ENCODE measurements at regions not wholly inside any gene's neighbourhood (a gene's known extent, or its start where the extent isn't known, plus 50 kb on each side); places are given as distances from the start of the nearest gene placed in this dataset.

DNA sequence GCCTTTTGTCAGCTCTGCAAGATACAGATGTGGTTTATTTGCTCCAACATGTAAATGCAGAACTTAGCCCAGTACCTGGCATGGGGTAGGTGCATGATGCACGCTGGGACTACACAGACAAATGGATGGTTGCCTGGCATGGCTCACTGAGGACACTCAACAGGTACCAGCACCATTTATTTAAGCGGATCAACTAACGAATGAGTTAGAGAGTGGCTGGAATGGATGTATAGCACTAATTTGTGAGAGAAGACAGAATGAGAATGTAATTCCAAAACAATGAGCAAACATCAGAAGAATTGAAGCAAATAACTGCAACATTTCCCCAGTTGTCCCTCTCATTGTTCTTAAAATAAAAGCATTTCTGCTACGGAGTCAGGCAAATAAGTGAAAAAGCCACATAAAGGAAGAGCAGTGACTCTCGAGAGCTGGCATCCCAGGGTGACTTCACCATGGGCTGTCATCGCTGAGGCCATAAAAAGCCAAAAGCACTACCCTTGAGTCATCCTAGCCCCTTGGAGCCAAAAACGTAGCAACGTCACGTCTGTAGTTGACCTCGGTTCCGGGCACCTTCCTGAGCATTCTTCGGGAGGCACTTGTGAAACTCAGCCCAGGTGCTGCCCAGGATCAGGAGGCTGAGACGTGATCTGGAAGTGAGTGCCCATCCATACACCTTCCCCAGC lies 290.3 kb downstream of the NSG2 start:
- DNase-seq (ENCODE audit: low read depth): no peak

DNA sequence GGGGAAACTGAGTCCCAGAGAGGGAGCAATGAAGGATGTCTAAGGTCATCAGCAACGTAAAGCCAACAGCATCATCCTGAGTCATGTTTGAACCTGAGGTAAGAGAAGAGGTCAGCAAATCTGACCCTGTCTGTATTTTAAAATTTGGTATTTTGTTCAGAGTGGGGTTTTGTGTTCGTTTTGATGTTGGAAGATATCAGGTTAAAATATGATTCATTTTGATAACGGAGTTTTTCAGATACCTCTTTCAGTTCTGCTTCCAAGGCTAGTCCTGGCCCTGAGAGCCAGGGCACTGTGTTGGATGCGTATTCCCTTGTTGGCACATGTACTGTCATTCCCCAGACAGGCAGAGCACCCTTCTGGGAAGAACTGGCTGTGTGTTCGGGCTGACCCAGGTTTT lies 291.0 kb downstream of the NSG2 start:
- no peak for DNase-seq (ENCODE audit: low read depth)

DNA sequence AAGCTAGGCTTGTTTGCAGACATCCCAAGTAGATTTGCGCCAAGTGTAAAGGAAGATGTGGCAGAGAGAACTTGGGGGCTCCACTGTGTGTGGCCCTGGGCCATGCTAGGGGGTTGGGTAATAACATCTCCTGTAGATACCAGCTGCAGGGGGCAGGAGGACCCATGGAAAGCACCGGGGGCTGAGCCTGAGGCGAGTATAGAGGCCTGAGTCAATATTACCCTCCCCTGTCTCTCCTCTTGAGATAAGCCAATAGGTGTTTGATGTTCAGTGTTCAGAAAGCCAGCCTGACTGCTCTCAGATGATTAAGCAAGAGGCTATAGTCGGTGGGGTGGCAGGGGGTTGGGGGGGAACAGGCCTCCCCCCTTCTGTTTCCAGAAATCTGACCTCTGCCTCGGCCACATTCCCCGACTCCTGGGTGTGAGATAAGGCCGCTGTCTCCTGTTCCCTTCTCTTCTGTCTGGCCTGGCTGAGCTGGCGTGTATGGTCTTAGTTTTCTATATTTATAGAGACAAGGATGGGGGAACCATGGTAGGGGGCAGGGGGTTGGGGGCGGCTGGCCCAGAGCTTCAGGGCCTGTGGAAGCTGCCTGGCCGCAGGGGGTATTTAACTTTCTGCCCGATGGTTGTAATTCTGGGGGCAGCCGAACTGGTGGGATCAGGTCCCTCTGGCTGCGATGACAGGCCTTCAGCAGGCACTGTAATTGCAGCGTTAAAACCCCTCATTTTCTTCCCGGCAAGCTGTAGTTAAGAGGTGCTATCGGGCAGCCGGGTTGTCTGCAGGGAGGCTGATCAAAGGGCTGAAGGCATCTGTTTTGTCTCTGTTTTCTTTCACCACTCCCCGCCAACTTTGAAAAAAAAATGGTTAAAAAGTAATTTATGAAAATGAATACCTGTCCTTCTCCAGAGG lies 292.0 kb downstream of the NSG2 start:
- DNase-seq (ENCODE audit: low read depth): no peak

DNA sequence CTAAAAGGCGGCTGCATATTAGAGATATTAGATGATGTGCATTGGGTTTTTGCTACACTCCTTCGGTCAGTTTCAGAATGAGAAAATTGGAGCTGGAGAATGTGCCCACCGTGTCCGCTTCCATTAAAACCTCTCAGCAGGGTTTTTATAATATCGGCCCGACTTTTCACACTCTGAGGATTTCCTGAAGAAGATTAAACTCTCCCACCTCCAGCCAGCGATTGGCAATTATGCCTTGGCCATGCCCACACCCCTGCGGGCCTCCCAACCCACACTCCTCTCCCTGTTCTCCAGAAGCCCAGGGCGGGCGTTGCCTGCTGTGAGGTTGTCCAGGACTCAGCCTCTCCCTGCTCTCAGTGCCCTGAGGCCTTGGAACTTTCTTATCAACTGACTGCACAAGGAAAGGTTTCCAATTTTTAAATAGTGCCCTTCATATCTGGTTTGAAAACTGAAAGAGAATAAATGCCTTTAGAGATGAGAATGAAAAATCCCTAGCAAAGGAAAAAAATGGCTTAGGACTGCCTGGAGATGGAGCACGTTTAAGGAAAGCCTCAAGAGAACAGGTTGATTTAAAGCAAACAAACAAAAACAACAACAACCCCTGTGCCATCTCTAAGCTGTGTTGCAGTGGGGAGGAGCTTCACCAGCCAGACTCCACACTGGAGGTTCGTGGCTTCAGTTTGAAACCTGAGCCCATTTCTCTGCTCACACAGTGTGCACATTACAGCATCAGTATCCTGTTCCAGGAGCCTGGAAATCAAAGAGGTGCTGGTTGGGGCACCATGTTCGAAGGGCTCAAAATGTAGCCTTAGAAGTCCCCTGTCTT lies 292.9 kb downstream of the NSG2 start:
- DNase-seq (ENCODE audit: low read depth): no peak

DNA sequence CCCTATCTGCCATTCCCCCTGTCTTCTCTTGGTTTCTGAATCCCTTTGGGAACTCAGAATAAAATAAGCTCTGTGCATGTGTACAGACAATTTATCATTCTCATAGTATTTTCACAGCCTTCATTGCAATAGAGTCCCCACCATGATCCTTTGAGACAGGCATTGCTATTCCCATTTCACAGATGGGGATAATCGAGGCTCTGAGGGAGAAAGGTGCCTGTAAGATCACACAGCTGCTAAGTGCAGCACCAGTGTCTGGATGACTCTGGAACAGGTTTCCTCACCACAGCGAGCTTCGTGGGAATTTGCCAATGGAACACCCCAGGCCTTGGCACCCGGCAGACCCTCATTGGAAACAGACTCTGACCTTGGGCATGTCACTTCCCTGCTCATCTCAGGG lies 293.6 kb downstream of the NSG2 start:
- DNase-seq (ENCODE audit: low read depth): no peak

DNA sequence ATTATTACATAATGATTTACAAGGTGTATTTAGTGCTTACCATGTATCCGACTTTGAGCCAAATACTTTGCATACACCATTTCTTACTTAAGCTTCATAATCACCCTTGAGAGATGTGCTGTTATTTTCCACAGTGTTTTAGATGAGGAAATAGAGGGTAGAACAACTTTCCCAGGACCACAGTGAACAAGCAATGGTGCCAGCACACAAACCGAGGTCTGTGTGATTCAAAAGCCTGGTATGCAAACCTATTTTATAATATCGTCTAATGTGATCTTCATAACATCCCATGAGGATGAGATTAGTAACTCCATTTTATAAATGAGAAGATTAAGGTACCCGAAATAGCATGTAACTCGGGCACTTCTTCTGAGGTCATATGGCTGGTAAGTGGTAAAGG lies 294.7 kb downstream of the NSG2 start:
- no peak for DNase-seq (ENCODE audit: low read depth)

DNA sequence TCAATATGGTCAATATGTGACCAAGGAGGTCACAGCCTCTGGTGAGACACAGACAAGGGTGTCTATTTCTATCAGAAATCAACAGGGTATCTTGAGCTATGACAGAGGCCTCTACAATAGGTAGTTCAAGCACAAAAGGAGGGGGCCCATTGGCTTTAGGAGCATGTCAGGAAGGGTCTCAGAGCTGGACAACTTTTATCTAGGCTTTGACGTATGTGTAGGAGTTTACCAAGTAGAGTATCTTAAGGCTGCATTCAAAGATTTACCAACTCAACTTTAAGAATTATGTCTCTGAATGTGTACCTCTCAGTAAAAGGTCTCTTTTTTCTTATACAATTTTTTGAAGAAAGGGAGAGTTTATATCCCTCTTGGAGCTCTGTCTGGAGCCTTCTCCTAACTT lies 297.2 kb downstream of the NSG2 start:
- no peak for DNase-seq (ENCODE audit: low read depth)

DNA sequence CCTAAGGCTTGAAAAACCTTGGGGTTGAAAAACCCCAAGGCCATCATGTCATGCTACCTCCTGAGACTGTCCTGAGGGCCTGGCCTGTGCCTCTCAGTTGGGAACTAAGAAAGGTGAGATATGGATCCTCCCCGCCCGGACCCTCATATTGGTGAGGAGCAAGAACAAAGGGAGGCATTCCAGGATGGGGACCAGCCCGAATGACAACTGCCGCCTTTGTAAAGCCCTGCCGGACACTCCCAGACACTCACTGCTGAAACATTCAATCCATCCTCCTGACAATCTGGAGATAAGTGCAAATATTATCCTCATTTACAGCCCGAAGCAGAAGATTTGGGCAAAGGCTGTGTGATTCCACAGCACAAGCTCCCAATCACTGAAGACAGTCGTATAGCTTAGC lies 298.3 kb downstream of the NSG2 start:
- DNase-seq (ENCODE audit: low read depth): no peak

DNA sequence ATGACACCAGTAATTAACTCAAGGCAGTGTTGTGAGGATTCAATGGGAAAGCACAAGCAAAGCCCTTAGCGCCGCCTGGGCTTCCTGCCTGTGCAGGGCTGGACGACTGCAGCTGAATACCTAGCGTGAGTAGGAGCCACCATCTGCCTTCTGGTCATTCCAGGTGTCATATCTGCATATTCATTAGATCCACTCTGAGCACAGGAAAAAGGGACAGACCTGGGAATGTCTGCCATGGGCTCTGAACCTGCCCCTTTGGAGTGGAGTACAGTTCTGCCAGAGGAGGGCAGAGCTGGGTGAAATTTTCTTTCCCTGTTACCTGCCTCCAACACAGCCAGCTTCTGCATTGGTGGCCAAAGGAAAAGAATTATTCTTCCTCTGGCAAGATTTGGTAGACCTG lies 298.8 kb downstream of the NSG2 start:
- DNase-seq (ENCODE audit: low read depth): no peak

DNA sequence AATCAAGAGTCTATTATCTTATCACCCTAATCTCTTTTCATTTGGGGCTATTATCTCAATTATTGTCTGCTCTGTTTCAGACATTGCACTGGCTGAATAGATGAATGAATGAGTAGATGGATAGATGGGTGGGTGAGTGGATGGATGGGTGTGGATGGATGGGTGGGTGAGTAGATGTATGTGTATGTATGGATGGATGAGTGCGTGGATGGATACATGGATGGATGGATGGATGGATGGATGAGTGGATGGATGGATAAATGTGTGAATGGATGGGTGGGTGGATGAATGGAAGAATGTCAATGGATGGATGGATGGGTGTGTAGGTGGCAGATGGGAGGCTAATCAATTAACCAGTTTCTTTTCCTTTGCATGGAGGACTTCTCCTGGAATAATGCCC lies 301.7 kb downstream of the NSG2 start:
- DNase-seq (ENCODE audit: low read depth): no peak

DNA sequence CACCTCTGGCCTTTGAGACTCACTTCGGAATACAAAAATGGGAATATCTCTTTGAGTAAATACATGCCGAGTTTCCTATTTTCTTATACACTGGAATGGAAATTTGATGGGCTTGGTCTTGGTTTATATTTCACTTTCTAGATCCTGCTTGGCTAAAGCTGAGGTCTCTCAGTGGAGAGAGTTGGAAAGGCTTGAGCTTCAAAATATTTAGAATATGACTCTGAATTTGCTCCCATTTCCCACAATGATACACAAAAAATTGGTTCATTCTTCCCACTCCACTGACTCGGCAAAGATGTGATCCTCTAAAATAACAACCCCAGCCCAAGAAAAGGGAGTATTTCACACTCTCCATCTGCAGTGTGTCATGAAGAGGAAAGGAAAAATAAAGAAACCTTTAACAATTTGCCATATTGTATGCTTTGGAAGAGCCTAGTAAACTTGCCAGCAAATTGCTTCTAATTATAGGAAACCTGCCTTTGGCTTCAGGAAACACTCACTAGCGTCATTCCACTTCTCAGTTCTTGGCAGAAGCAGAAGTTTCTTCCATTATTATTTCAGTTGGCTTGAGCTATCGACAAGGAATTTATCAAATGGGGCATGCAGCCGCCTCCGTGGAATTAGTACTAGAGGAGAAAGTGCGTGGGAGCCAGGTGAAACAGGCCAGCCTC lies 302.9 kb downstream of the NSG2 start:
- no peak for DNase-seq (ENCODE audit: low read depth)

DNA sequence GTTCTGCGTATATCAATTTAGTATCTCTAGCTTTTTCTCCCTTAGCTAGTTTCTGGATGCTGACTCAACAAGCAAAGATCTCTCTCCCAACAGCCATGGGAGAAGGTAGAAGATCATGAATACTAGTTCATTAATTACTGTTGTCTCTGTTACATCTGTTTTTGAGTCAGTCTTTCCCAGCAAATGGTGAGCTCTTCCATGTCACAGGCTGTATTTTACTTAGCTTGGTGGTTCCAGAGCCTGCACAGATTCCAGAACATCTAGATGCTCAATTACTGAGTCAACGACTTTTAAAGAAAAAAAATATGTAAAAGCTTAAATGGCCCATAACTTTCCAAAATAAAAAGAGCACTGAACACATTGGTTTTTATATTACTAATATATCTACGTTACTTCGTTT lies 307.2 kb downstream of the NSG2 start:
- no peak for DNase-seq (ENCODE audit: low read depth)

DNA sequence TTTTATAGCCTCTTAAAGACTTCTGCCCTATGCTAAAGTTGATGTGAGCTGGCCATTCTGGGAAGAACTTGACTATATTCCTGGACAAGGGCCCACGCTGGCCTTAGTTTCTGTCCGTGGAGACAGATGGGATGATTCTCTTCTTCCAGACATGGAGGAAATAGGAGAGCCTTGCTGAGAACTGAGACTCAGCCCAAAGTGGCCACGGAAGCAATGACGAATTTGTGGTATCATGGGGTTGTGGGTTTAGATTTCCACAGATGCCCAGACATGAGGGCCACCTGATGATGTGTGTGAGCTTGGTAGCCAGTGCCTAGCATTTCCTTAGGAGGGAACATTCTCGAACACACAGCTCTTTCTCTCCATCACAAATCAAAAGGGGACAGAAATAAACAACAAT lies 309.1 kb downstream of the NSG2 start:
- DNase-seq (ENCODE audit: low read depth): no peak

DNA sequence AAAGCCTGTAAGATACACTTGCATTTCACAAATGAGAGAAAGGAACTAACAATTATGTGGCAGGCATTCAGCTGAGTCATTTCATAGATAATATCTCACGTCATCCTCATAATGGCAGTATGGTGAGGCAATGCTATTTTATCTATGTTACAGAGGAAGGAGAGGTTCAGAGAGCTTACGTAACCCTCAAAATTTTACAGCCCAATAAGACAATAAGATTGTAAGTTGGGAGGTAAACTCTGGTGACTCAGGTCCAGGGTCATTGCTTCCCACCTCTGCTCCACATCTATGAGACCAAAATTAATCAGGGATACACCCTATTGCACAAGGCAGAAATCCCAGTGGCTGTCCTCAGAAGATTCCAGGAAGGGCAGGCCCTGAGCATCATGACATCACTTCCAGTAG lies 309.7 kb downstream of the NSG2 start:
- no peak for DNase-seq (ENCODE audit: low read depth)

DNA sequence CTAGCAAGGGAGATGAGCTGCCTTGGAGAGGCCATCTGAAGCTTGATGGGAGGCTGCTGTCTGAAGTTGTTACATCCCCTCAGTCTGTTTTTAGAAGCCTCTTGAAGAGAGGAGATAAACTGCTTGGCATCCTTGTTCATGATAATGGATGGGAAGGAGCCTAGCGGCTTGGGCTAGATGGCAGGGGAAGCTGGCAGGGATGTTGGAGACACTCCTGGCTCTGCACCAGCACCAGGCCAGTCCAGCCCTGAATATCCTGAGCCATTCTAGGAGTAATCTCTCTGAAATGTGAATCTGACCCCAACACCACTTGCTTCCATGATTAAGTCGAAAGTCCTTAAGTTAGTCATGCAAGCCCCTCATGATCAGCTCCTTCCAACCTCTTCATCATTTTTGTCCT lies 310.5 kb downstream of the NSG2 start:
- DNase-seq (ENCODE audit: low read depth): no peak

DNA sequence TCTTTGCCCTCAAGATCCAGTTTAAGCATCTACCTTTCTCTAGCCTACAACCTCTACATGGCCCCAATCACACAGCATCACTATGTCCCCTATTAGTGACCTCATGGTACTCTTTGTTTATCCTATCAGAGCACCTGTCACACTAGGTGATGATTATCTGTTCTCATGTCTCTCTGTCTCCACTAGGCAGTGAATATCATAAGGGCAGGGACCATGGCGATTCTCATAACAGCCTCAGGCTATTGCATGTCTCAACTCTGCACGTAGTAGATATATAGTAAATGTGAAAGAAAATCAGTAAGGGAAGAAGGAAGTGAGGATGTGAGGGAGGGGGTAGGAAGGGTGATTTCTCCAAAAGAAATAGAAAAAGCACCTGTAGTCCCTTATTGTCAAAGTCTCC lies 311.0 kb downstream of the NSG2 start:
- DNase-seq (ENCODE audit: low read depth): no peak

DNA sequence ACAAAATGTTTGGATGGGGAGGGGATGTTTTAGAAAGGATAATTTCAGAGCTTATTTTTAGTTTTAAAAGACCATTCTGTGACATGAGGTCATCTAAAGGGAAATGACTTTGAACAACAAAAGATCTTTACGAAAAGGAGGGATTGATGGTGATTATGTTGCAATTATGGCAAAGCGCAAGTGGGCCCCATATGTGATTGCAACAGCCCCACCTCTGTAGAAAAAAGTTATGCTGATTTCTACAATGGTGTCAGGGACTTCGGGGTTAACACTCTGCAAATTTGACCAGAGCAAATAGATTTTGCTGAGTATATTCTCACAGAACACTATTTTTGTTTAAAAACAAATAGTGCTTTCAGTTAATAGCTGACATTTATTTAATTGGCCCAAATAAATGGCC lies 312.8 kb downstream of the NSG2 start:
- DNase-seq (ENCODE audit: low read depth): no peak

DNA sequence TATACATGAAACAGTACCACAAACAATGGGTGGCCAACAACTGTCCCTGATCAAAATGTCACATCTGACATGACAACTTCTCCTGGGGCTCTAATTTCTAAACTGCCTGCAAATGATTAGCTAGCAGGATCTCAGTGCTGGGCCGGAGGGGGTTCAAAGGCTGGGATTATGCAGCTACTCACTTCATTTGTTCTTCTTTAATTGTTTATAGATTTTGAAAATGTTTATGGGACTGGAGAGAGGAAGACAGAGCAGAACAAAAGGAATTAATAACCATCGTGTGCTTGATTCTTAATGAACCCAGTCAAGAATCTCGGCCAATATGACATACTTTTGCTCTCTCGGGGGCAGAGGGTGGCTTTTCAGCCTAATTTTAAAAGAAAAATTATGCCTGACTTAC lies 313.6 kb downstream of the NSG2 start:
- DNase-seq (ENCODE audit: low read depth): no peak

DNA sequence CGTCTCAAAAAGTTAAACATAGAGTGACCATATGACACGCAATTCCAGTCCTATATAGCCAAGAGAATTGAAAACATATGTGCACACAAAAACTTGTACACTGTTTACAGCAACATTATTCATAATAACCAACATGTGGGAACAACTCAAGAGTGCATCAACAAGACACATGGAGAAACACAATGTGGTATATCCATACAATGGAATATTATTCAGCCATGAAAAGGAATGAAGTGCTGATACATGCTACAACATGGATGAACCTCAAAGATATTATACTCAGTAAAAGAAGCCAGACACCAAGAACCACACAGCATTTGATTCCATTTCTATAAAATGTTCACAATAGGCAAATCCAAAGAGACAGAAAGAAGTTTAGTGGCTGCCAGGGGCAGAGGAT lies 317.0 kb downstream of the NSG2 start:
- no peak for DNase-seq (ENCODE audit: low read depth)

DNA sequence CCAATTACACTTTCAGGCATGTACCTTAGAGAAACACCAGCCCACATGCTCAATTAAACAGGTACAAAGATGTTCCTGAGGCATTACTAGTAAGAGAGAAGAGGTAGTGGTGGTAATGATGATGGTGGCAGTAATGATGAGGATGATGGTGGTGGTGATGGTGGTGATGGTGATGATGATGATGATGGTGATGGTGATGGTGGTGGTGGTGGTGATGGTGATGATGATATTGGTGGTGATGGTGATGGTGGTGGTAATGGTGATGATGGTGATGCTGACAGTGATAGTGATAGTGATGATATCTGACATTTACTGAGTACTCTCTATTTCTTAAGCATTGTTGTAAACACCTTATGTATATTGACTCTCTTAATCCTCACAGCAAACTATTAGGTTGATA lies 318.4 kb downstream of the NSG2 start:
- DNase-seq (ENCODE audit: low read depth): no peak

DNA sequence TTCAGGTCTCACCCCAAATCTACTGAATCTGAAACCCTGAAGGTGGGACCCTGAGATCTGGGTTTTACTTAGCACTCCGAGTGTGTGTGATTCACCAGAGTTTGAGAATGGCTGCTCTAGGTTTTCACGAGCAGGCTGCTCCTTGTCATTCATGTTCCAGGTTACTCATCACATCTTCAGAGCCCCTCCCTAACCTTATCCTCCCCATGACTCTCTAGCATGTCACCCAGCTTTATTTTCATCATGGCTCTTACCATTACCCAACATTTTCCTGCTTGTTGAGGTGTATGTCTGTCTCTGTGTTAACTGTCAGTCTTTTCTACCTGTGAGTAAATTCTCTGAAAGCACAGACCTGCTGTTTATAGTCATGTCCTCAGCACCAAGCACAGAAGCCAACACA lies 319.2 kb downstream of the NSG2 start:
- DNase-seq (ENCODE audit: low read depth): no peak

DNA sequence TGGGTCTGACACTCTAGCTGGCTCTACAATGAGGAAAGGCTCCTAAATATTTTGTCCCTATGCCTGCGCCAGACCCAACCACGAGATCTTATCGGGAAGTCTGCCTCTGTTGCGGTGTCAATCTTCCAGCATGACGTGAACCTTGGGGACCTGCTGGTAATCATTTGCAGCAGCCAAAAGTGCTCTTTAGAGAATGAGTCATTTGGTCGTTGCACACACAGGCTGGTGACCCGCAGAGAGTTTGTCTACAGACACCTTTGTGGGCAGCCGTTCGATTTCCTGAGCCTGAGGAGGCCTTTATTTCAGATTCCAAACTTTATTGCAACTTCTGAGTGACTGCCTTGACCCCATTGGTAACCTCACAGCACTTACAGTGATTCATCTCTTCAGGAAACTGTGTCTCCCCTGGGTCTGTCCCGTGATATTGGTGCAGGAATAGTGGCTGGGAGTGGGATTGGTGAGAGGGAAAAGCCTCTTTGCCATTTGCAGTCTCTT lies 326.1 kb downstream of the NSG2 start:
- DNase-seq (ENCODE audit: low read depth): no peak

Data from activated gamma-delta T cell treated with anti-CD3 and anti-CD28 coated beads, Interleukin-2, amount 50 U/mL, for 16 hours (primary cell).